ENCODE measurements at regions not wholly inside any gene's neighbourhood (a gene's known extent, or its start where the extent isn't known, plus 50 kb on each side); places are given as distances from the start of the nearest gene placed in this dataset.

- TF ChIP-seq POLR2A (IDR thresholded peaks at IDR 0.05) = no peak
- TF ChIP-seq POLR2AphosphoS5 (IDR thresholded peaks at IDR 0.05) = no peak
These were observed 1339.8 kb downstream of the OLFM4 start for GRCh38 chr13:54368387-54368786.

All from sigmoid colon (tissue), 4 donors.